ENCODE measurements at regions not wholly inside any gene's neighbourhood (a gene's known extent, or its start where the extent isn't known, plus 50 kb on each side); places are given as distances from the start of the nearest gene placed in this dataset.

DNA sequence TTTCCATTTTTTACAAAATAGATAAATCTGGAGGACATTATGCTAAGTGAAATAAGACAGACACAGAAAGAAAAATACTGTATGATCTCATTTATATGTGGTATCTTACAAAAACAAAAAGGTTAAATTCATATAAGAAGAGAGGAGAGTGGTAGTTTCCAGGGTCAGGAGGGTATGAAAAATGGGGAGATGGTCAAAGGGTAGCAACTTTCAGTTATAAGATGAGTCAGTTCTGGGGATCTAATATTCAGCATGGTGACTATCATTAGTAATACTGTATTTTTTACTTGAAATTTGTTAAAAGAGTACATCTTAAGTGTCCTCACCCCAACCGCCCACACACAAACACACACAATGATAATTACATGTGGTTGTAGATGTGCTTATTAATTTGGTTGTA is 1250.1 kb downstream of the SORCS1 start:
- H3K4me3 ChIP-seq (ENCODE audit: low read depth, low read length) = no peak overlapping the region
- TF ChIP-seq, protein P1, sequence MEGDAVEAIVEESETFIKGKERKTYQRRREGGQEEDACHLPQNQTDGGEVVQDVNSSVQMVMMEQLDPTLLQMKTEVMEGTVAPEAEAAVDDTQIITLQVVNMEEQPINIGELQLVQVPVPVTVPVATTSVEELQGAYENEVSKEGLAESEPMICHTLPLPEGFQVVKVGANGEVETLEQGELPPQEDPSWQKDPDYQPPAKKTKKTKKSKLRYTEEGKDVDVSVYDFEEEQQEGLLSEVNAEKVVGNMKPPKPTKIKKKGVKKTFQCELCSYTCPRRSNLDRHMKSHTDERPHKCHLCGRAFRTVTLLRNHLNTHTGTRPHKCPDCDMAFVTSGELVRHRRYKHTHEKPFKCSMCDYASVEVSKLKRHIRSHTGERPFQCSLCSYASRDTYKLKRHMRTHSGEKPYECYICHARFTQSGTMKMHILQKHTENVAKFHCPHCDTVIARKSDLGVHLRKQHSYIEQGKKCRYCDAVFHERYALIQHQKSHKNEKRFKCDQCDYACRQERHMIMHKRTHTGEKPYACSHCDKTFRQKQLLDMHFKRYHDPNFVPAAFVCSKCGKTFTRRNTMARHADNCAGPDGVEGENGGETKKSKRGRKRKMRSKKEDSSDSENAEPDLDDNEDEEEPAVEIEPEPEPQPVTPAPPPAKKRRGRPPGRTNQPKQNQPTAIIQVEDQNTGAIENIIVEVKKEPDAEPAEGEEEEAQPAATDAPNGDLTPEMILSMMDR (IDR thresholded peaks at IDR 0.05; ENCODE audit: control insufficient read depth, extremely low read depth, insufficient read depth) = no peak
- no peak for DNase-seq (ENCODE audit: low read depth)

- H3K4me3 ChIP-seq (ENCODE audit: low read depth, low read length) = no peak overlapping the region
- DNase-seq (ENCODE audit: low read depth) = no peak
- TF ChIP-seq, protein P1 (IDR thresholded peaks at IDR 0.05; ENCODE audit: control insufficient read depth, extremely low read depth, insufficient read depth) = no peak
Measured at GRCh38 chr10:105908701-105909100, 1255.8 kb downstream of the SORCS1 start.

GRCh38 chr10:105885495-105885894 is 1244.4 kb downstream of the SORCS3 start:
- H3K4me3 ChIP-seq (ENCODE audit: low read depth, low read length) = no peak overlapping the region
- TF ChIP-seq, protein P1 (IDR thresholded peaks at IDR 0.05; ENCODE audit: control insufficient read depth, extremely low read depth, insufficient read depth) = no peak
- DNase-seq (ENCODE audit: low read depth) = no peak

- DNase-seq (ENCODE audit: low read depth) = no peak
- TF ChIP-seq, protein P1 (IDR thresholded peaks at IDR 0.05; ENCODE audit: control insufficient read depth, extremely low read depth, insufficient read depth) = no peak
- no peak overlapping the region for H3K4me3 ChIP-seq (ENCODE audit: low read depth, low read length)
Measured at GRCh38 chr10:105879401-105879800, 1238.3 kb downstream of the SORCS3 start.

GRCh38 chr10:105875050-105875449 is 1234.0 kb downstream of the SORCS3 start:
- no peak for DNase-seq (ENCODE audit: low read depth)
- no peak overlapping the region for H3K4me3 ChIP-seq (ENCODE audit: low read depth, low read length)
- TF ChIP-seq, protein P1 (IDR thresholded peaks at IDR 0.05; ENCODE audit: control insufficient read depth, extremely low read depth, insufficient read depth) = no peak

GRCh38 chr10:105872665-105873064 is 1231.6 kb downstream of the SORCS3 start:
- DNase-seq (ENCODE audit: low read depth) = no peak
- TF ChIP-seq, protein P1 (IDR thresholded peaks at IDR 0.05; ENCODE audit: control insufficient read depth, extremely low read depth, insufficient read depth) = no peak
- no peak overlapping the region for H3K4me3 ChIP-seq (ENCODE audit: low read depth, low read length)

DNA sequence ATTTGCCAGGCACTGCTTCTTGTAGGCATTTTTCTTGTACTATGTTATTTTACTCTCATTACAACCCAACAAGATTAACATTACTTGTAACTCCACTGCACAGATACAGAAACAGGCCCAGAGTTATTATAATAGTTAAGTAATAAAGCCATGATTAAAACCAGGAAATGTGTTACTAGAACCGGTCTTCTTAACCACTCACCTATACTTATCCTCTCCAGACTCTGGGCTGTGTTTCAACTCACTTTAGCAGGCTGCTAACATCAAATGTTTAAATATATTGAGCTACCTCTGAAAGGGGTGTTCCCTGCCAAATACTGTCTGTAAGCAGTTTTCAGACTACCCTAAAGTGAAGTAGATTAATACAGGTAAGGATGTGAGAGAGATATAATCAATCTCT is 1227.8 kb downstream of the SORCS3 start:
- DNase-seq (ENCODE audit: low read depth) = no peak
- no peak overlapping the region for H3K4me3 ChIP-seq (ENCODE audit: low read depth, low read length)
- TF ChIP-seq, protein P1 (IDR thresholded peaks at IDR 0.05; ENCODE audit: control insufficient read depth, extremely low read depth, insufficient read depth) = no peak

Data from LNCaP clone FGC (cell line).